ENCODE measurements at regions not wholly inside any gene's neighbourhood (a gene's known extent, or its start where the extent isn't known, plus 50 kb on each side); places are given as distances from the start of the nearest gene placed in this dataset.

- TF ChIP-seq FOXK2 (IDR thresholded peaks at IDR 0.05) (no peak), POLR2A (IDR thresholded peaks at IDR 0.05; ENCODE audit: low read depth, low read length) (no peak), ZZZ3 (IDR thresholded peaks at IDR 0.05; ENCODE audit: control insufficient read depth, insufficient read length, low read depth) (no peak), BHLHE40 (IDR thresholded peaks at IDR 0.05; ENCODE audit: borderline replicate concordance in 1 of 2, low read depth in 2 of 2, low read length in 1 of 2) (no peak), PRDM15 (CRISPR knock-in tag; IDR thresholded peaks at IDR 0.05) (no peak), CREM (IDR thresholded peaks at IDR 0.05; ENCODE audit: low read depth) (no peak), PKNOX1 (IDR thresholded peaks at IDR 0.05) (no peak), WRNIP1 (IDR thresholded peaks at IDR 0.05; ENCODE audit: borderline replicate concordance, low read depth, low read length) (no peak), HDGF (IDR thresholded peaks at IDR 0.05) (no peak), ESRRA (IDR thresholded peaks at IDR 0.05; ENCODE audit: low read length) (no peak), GABPA (IDR thresholded peaks at IDR 0.05; ENCODE audit: low read depth) (no peak), YY1 (IDR thresholded peaks at IDR 0.05; ENCODE audit: low read depth, low read length) (no peak)
- no peak for ATAC-seq
- no peak overlapping the region for H3K4me3 ChIP-seq
- ChIA-PET SMC1A (ENCODE audit: uncharacterized antibody, unreplicated experiment) (no interaction called here), POLR2A (no interaction called here), CTCF (no interaction called here), RAD21 (ENCODE audit: unreplicated experiment) (no interaction called here)
- in situ Hi-C loops (cut with MboI) = no loop called here
- no peak for FAIRE-seq
- WGBS (ENCODE audit: insufficient coverage, insufficient replicate concordance, low lambda C conversion rate, missing lambda C conversion rate) = 75% methylated on average over 3 of the region's 3 CpGs
- peaks cover 0 to 3% of the 10 kb centered on the region in 2 experiments; a peak in 2 of 4 replicates for H3K27me3 ChIP-seq (replicated peaks in 1 of 2; ENCODE audit: control insufficient read depth in 2 of 2, insufficient read depth in 2 of 2, low read length in 1 of 2)
- H3K27ac ChIP-seq (ENCODE audit: control insufficient read depth, insufficient read depth) = no peak overlapping the region
- no peaks in the 10 kb centered on the region; the same call in 1 of the 2 replicates for H4K20me1 ChIP-seq (ENCODE audit: control insufficient read depth, insufficient read depth)
- H3K4me2 ChIP-seq (ENCODE audit: control insufficient read depth, insufficient read depth) = no peak overlapping the region
- H3K9ac ChIP-seq (ENCODE audit: control insufficient read depth, insufficient read depth, low read length) = no peak overlapping the region
- DNase-seq (ENCODE audit: low read depth, low spot score) = no peak
- H3K79me2 ChIP-seq (ENCODE audit: control insufficient read depth, insufficient read depth, low read length) = no peaks in the 10 kb centered on the region
- H2AFZ ChIP-seq (ENCODE audit: control insufficient read depth, low read depth, low read length) = no peak overlapping the region
- H3K36me3 ChIP-seq (ENCODE audit: control insufficient read depth in 2 of 2, insufficient read depth in 2 of 2, low read length in 1 of 2) = no peaks in the 10 kb centered on the region
- BruUV-seq (replicated peaks) = no TSS peak
- intact Hi-C loops (cut with micrococcal nuclease; ENCODE audit: unreplicated experiment) = no loop called here
- H3K4me1 ChIP-seq (ENCODE audit: control insufficient read depth, insufficient read depth, low read length) = no peaks in the 10 kb centered on the region
- no peaks in the 10 kb centered on the region for H3K9me3 ChIP-seq (replicated peaks; ENCODE audit: control insufficient read depth, insufficient read depth, low read length)
These were observed 252.5 kb upstream of the DMRT1 start for GRCh38 chr9:588981-589380.

Data from GM12878 (cell line).